Liver (tissue), 3 donors: ENCODE measurements at regions not wholly inside any gene's neighbourhood (a gene's known extent, or its start where the extent isn't known, plus 50 kb on each side); places are given as distances from the start of the nearest gene placed in this dataset.

Experiments
- JUND ChIP-seq, 2 donors: IDR thresholded peaks; 2 replicates each; pipeline ENCODE4 v1.6.1; 2016; ENCODE audit warnings: antibody characterized with exemption in 2 of 2
- RAD21 ChIP-seq, 2 donors: IDR thresholded peaks; 2 replicates each; pipeline ENCODE4 v1.6.1; 2016; ENCODE audit warnings: antibody characterized with exemption in 2 of 2, mild to moderate bottlenecking in 2 of 2
- TAF1 ChIP-seq: conservative IDR thresholded peaks from 2 replicates; pipeline ENCODE4 v1.6.1; 2016; ENCODE audit warnings: antibody characterized with exemption, mild to moderate bottlenecking
- TF ChIP-seq, protein P1 (sequence below): fragments of 150-350 bp; IDR thresholded peaks from 2 replicates; pipeline ENCODE4 v1.5.1; 2017; ENCODE audit warnings: improper control_type of control experiment, low read depth, low read length; ENCODE audit not compliant: missing input control
- donor health status: healthy.
- donor health status: healthy.

DNA sequence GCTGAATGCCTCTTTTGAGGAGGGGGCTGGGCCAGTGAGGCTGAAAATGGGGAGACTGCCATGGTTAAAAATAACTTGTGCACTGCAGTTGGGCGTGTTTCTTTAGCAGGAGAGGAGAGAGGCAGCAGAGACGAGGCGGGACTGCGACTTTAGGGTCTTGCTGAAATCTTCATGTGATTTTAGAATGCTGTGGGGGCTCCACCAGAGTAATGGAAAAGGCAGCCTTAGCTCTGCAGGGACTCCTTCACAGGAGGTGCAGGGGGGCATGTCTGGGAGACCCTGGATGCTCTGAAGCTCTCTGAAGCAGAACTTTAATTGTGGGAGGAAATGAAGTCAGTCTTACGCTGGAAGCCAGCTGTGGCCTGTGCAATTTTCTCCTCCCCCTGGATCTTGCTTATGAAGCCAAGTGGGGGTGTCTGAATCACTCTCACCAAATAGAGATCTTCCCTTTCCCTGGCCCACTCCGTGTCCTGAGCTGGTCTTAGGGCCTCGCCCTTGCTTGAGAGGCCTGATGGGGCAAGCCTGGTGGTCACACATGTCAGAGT, 60.8 kb downstream of the NDUFS5 start:
- TF ChIP-seq, protein P1, sequence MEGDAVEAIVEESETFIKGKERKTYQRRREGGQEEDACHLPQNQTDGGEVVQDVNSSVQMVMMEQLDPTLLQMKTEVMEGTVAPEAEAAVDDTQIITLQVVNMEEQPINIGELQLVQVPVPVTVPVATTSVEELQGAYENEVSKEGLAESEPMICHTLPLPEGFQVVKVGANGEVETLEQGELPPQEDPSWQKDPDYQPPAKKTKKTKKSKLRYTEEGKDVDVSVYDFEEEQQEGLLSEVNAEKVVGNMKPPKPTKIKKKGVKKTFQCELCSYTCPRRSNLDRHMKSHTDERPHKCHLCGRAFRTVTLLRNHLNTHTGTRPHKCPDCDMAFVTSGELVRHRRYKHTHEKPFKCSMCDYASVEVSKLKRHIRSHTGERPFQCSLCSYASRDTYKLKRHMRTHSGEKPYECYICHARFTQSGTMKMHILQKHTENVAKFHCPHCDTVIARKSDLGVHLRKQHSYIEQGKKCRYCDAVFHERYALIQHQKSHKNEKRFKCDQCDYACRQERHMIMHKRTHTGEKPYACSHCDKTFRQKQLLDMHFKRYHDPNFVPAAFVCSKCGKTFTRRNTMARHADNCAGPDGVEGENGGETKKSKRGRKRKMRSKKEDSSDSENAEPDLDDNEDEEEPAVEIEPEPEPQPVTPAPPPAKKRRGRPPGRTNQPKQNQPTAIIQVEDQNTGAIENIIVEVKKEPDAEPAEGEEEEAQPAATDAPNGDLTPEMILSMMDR = no peak
- no peak for TF ChIP-seq JUND (IDR thresholded peaks at IDR 0.05)
- no peak for TF ChIP-seq TAF1
- no peak for TF ChIP-seq RAD21 (IDR thresholded peaks at IDR 0.05)
